Kidney epithelial cell (primary cell): ENCODE measurements at regions not wholly inside any gene's neighbourhood (a gene's known extent, or its start where the extent isn't known, plus 50 kb on each side); places are given as distances from the start of the nearest gene placed in this dataset.

Experiments used
- DNase-seq: peaks from one replicate; pipeline ENCODE4 v3.0.0-alpha.2; 2010; ENCODE audit warnings: low read depth
- H3K27me3 ChIP-seq: 2 replicates; pipeline ENCODE4 v1.6.0; 2011; ENCODE audit warnings: low read length; ENCODE audit not compliant: control insufficient read depth, insufficient read depth
- H3K36me3 ChIP-seq: 2 replicates; pipeline ENCODE4 v1.5.1; 2011; ENCODE audit warnings: low read length; ENCODE audit not compliant: control insufficient read depth, insufficient read depth
- H3K4me3 ChIP-seq: 2 replicates; pipeline ENCODE4 v1.5.1; 2011; ENCODE audit warnings: low read depth, mild to moderate bottlenecking, control low read depth, low read length
- TF ChIP-seq, protein P1 (sequence below): IDR thresholded peaks from 2 replicates; pipeline ENCODE4 v1.5.1; 2011; ENCODE audit warnings: mild to moderate bottlenecking, moderate library complexity, low read length, control low read depth, inconsistent platforms; ENCODE audit not compliant: insufficient read depth, poor library complexity, severe bottlenecking

DNA sequence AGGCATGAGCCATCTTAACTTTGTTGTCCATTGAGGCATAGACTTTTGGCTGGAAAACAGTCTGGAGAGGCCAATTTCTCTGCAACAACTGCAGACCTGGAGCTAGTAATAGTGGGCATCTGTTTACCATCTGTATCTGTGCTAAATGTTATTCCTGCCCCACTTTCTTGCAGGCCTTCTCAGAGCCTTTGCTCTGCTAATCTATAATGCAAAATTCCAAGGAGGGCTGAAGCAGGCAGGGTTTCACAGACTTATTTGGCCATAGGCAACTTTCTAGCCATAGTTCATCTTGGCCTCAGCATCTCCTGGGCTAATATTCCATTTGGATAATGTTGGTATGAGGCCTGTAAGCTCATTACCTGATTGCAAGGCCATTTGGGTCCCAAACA lies 124.5 kb upstream of the CSF3R start:
- Histone ChIP-seq H3K36me3 (no peaks in the 10 kb centered on the region), H3K27me3 (peaks cover 2% of the 10 kb centered on the region), H3K4me3 (no peak overlapping the region)
- no peak for DNase-seq
- TF ChIP-seq, protein P1, sequence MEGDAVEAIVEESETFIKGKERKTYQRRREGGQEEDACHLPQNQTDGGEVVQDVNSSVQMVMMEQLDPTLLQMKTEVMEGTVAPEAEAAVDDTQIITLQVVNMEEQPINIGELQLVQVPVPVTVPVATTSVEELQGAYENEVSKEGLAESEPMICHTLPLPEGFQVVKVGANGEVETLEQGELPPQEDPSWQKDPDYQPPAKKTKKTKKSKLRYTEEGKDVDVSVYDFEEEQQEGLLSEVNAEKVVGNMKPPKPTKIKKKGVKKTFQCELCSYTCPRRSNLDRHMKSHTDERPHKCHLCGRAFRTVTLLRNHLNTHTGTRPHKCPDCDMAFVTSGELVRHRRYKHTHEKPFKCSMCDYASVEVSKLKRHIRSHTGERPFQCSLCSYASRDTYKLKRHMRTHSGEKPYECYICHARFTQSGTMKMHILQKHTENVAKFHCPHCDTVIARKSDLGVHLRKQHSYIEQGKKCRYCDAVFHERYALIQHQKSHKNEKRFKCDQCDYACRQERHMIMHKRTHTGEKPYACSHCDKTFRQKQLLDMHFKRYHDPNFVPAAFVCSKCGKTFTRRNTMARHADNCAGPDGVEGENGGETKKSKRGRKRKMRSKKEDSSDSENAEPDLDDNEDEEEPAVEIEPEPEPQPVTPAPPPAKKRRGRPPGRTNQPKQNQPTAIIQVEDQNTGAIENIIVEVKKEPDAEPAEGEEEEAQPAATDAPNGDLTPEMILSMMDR = no peak

- H3K27me3 ChIP-seq = peaks cover 2% of the 10 kb centered on the region
- TF ChIP-seq, protein P1 = no peak
Observed at GRCh38 chr1:36606641-36607262, 124.0 kb upstream of the CSF3R start.

DNA sequence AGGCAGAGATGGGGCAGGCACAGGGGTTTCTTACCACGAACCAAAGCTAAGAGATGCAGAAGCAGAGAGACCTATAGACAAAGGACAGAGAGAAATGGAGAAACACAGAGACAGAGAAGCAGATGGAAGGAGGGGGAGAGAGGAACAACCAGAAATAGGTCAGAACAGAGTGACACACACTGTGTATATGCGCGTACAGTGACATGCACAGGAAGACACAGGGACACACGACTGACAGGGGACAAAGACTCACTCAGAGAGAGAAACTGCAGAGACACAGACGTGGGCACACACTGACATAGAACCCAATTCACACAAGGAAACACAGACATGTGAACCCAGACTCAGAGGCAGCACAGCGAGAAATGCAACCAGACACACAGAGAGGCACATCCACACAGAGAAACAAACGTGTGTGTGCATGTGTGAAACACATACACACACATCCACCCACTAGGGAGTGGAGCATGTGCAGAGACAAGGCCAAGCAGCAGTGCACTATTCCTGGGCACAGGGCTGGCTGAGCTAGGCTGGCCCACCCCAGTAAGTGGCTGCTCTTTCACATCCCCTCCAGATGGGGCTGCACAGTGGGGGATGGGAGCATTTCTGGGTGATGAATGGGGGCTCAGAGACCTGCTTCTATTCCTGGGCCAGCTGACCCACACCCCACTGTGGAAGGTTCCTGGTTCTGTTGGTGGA lies 123.4 kb upstream of the CSF3R start:
- H3K4me3 ChIP-seq = no peak overlapping the region
- no peak for DNase-seq
- H3K36me3 ChIP-seq = no peaks in the 10 kb centered on the region
- H3K27me3 ChIP-seq = peaks cover 2% of the 10 kb centered on the region
- TF ChIP-seq, protein P1 = no peak

More at GRCh38 chr1:36606641-36607262, 124.0 kb upstream of the CSF3R start:
- Histone ChIP-seq H3K36me3 (no peaks in the 10 kb centered on the region), H3K4me3 (no peak overlapping the region)
- DNase-seq = no peak

DNA sequence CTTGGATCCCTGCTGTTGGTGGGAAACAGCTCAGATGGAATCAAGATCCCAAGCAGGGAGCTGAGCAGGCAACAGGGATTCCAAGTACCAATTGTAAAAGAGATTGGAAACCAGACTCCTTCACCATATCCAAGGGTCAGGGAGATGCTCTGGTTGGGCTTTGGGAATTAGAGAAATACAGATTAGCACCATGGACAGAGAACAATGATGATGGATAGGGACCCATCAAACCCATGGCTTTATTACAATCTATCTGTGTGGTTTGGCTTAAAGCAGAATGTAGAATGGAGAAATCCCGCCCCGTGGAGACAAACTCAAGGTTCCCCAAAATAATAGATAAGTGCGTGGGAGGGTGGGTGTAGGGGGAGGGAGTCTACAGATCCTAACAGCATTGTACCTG lies 120.7 kb upstream of the CSF3R start:
- no peaks in the 10 kb centered on the region for H3K27me3 ChIP-seq
- TF ChIP-seq, protein P1 = no peak
- DNase-seq = no peak
- H3K36me3 ChIP-seq = no peaks in the 10 kb centered on the region
- no peak overlapping the region for H3K4me3 ChIP-seq

DNA sequence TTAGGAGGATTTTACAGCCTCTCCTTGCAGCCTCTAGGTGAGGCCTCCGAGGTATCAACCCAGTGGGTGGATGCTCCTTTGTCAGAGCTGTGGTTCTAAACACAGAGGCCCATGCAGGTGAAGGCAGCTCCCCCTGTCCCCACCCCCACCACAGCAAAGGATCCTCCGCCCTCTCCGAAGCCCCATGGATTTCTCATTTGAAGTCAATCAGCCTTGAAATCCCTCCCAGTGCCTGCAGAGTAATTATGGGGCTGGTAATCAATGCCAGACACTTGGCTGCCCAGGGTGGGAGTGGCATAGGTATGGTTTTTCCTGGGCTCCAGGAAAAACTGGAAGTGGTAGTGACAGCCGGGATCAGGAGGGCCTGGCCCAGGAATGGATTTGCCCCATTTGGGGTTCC lies 119.5 kb upstream of the CSF3R start:
- Histone ChIP-seq H3K27me3 (no peaks in the 10 kb centered on the region), H3K4me3 (no peak overlapping the region), H3K36me3 (no peaks in the 10 kb centered on the region)
- TF ChIP-seq, protein P1 = no peak
- DNase-seq = no peak

- TF ChIP-seq, protein P1 = no peak
- no peak for DNase-seq
- H3K27me3 ChIP-seq = no peaks in the 10 kb centered on the region
Observed at GRCh38 chr1:36599828-36600227, 117.1 kb upstream of the CSF3R start.

More at GRCh38 chr1:36599828-36600227, 117.1 kb upstream of the CSF3R start:
- Histone ChIP-seq H3K4me3 (no peak overlapping the region), H3K36me3 (no peaks in the 10 kb centered on the region)
